ENCODE measurements at regions not wholly inside any gene's neighbourhood (a gene's known extent, or its start where the extent isn't known, plus 50 kb on each side); places are given as distances from the start of the nearest gene placed in this dataset.

DNA sequence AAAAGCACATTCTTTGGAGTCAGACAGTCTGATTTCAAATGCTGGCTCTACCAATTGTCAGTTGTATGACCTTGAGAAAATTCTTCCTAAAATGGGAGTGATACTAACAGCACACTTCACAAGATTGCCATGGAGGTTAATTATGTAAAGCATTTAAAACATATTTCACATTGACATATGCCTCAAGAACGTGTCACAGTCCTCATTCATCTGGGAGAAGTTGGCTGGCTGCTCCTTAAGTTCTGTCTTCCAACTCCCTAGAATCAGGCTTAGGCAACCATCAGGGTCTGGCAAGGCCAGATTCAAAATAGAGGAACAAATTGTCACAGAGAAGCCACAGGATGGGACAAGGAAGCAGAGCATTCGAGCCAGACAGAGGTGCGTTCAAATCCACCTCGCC lies 228.0 kb upstream of the RND3 start:
- ATAC-seq: no peak
- TF ChIP-seq ZFP30 (CRISPR knock-in tag; IDR thresholded peaks at IDR 0.05): no peak
- TF ChIP-seq SNAI2 (CRISPR knock-in tag; IDR thresholded peaks at IDR 0.05): no peak
- no peak for TF ChIP-seq ZNF8 (CRISPR knock-in tag; IDR thresholded peaks at IDR 0.05)
- TF ChIP-seq RARB (CRISPR knock-in tag; IDR thresholded peaks at IDR 0.05): no peak

- TF ChIP-seq, protein P1, sequence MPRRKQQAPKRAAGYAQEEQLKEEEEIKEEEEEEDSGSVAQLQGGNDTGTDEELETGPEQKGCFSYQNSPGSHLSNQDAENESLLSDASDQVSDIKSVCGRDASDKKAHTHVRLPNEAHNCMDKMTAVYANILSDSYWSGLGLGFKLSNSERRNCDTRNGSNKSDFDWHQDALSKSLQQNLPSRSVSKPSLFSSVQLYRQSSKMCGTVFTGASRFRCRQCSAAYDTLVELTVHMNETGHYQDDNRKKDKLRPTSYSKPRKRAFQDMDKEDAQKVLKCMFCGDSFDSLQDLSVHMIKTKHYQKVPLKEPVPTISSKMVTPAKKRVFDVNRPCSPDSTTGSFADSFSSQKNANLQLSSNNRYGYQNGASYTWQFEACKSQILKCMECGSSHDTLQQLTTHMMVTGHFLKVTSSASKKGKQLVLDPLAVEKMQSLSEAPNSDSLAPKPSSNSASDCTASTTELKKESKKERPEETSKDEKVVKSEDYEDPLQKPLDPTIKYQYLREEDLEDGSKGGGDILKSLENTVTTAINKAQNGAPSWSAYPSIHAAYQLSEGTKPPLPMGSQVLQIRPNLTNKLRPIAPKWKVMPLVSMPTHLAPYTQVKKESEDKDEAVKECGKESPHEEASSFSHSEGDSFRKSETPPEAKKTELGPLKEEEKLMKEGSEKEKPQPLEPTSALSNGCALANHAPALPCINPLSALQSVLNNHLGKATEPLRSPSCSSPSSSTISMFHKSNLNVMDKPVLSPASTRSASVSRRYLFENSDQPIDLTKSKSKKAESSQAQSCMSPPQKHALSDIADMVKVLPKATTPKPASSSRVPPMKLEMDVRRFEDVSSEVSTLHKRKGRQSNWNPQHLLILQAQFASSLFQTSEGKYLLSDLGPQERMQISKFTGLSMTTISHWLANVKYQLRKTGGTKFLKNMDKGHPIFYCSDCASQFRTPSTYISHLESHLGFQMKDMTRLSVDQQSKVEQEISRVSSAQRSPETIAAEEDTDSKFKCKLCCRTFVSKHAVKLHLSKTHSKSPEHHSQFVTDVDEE (CRISPR knock-in tag; IDR thresholded peaks at IDR 0.05): no peak
- TF ChIP-seq TOX (CRISPR knock-in tag; IDR thresholded peaks at IDR 0.05; ENCODE audit: borderline replicate concordance) (no peak), ZFP3 (CRISPR knock-in tag; IDR thresholded peaks at IDR 0.05) (no peak)
- TF ChIP-seq, protein P2, sequence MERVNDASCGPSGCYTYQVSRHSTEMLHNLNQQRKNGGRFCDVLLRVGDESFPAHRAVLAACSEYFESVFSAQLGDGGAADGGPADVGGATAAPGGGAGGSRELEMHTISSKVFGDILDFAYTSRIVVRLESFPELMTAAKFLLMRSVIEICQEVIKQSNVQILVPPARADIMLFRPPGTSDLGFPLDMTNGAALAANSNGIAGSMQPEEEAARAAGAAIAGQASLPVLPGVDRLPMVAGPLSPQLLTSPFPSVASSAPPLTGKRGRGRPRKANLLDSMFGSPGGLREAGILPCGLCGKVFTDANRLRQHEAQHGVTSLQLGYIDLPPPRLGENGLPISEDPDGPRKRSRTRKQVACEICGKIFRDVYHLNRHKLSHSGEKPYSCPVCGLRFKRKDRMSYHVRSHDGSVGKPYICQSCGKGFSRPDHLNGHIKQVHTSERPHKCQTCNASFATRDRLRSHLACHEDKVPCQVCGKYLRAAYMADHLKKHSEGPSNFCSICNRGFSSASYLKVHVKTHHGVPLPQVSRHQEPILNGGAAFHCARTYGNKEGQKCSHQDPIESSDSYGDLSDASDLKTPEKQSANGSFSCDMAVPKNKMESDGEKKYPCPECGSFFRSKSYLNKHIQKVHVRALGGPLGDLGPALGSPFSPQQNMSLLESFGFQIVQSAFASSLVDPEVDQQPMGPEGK (CRISPR knock-in tag; IDR thresholded peaks at IDR 0.05; ENCODE audit: borderline replicate concordance): no peak
Measured at GRCh38 chr2:150710916-150711315, 223.4 kb upstream of the RND3 start.

GRCh38 chr2:150710041-150710440 lies 222.6 kb upstream of the RND3 start:
- no peak for ATAC-seq
- TF ChIP-seq, protein P1 (CRISPR knock-in tag; IDR thresholded peaks at IDR 0.05): no peak
- TF ChIP-seq, protein P3, sequence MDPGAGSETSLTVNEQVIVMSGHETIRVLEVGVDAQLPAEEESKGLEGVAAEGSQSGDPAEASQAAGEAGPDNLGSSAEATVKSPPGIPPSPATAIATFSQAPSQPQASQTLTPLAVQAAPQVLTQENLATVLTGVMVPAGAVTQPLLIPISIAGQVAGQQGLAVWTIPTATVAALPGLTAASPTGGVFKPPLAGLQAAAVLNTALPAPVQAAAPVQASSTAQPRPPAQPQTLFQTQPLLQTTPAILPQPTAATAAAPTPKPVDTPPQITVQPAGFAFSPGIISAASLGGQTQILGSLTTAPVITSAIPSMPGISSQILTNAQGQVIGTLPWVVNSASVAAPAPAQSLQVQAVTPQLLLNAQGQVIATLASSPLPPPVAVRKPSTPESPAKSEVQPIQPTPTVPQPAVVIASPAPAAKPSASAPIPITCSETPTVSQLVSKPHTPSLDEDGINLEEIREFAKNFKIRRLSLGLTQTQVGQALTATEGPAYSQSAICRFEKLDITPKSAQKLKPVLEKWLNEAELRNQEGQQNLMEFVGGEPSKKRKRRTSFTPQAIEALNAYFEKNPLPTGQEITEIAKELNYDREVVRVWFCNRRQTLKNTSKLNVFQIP (CRISPR knock-in tag; IDR thresholded peaks at IDR 0.05; ENCODE audit: borderline replicate concordance, low read depth): no peak
- TF ChIP-seq SNAI2 (CRISPR knock-in tag; IDR thresholded peaks at IDR 0.05) (no peak), RARB (CRISPR knock-in tag; IDR thresholded peaks at IDR 0.05) (no peak), ZNF565 (CRISPR knock-in tag; conservative IDR thresholded peaks at IDR 0.05; ENCODE audit: low read depth) (no peak), ESRRG (CRISPR knock-in tag; IDR thresholded peaks at IDR 0.05) (no peak), ZC3H10 (CRISPR knock-in tag; IDR thresholded peaks at IDR 0.05) (no peak), ZNF8 (CRISPR knock-in tag; IDR thresholded peaks at IDR 0.05) (no peak), TOX (CRISPR knock-in tag; IDR thresholded peaks at IDR 0.05; ENCODE audit: borderline replicate concordance) (no peak), TCF4 (CRISPR knock-in tag; IDR thresholded peaks at IDR 0.05; ENCODE audit: borderline replicate concordance) (no peak), ZFP30 (CRISPR knock-in tag; IDR thresholded peaks at IDR 0.05) (no peak)
- TF ChIP-seq, protein P2 (CRISPR knock-in tag; IDR thresholded peaks at IDR 0.05; ENCODE audit: borderline replicate concordance): no peak

More at GRCh38 chr2:150710916-150711315, 223.4 kb upstream of the RND3 start:
- ATAC-seq: no peak

- TF ChIP-seq BACH2 (CRISPR knock-in tag; IDR thresholded peaks at IDR 0.05; ENCODE audit: borderline replicate concordance) (no peak), GLIS3 (CRISPR knock-in tag; IDR thresholded peaks at IDR 0.05) (no peak), ZFP3 (CRISPR knock-in tag; IDR thresholded peaks at IDR 0.05) (no peak), ZC3H10 (CRISPR knock-in tag; IDR thresholded peaks at IDR 0.05) (no peak), CSRNP3 (CRISPR knock-in tag; IDR thresholded peaks at IDR 0.05) (no peak), PPARA (CRISPR knock-in tag; IDR thresholded peaks at IDR 0.05; ENCODE audit: borderline replicate concordance) (no peak), ISL1 (CRISPR knock-in tag; IDR thresholded peaks at IDR 0.05) (no peak), ZNF8 (CRISPR knock-in tag; IDR thresholded peaks at IDR 0.05) (no peak)
- TF ChIP-seq, protein P1 (CRISPR knock-in tag; IDR thresholded peaks at IDR 0.05): no peak
- no peak for ATAC-seq
Measured at GRCh38 chr2:150706561-150706960, 219.1 kb upstream of the RND3 start.
